HG03442 (cell line): ENCODE measurements at regions not wholly inside any gene's neighbourhood (a gene's known extent, or its start where the extent isn't known, plus 50 kb on each side); places are given as distances from the start of the nearest gene placed in this dataset.
"Not testable (repeated sequence)": the region's sequence is repeated elsewhere in the genome, so short reads cannot be mapped to it uniquely, and the experiment has no call there.

ENCODE experiments used
- ATAC-seq: cut with Tn5 transposase; IDR thresholded peaks from one replicate; pipeline ENCODE4 v1.9.1; 2021; ENCODE audit warnings: mild to moderate bottlenecking, moderate library complexity; ENCODE audit not compliant: unreplicated experiment

- ATAC-seq, result no peak
Observed at GRCh38 chr2:41222593-41222992, 770.7 kb upstream of the SLC8A1 start.

DNA sequence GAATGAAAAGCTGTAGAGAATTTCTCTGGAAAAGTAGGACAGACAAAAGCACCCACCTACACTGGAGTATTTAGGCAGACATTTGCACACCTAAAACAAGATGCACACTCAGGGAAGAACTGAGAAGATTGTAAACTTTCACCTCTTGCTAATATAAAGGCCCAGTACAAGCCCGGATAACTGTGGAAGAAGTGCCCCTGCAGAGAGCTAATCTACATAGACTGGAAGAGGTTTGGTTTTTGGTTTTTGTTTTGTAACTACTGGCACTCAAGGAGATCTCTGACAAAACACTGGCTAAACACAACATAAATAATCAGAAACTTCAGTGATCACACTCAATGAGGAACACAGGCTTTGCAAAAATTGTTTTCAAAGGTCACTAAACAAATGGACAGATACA is 782.2 kb upstream of the SLC8A1 start:
- ATAC-seq, result no peak

DNA sequence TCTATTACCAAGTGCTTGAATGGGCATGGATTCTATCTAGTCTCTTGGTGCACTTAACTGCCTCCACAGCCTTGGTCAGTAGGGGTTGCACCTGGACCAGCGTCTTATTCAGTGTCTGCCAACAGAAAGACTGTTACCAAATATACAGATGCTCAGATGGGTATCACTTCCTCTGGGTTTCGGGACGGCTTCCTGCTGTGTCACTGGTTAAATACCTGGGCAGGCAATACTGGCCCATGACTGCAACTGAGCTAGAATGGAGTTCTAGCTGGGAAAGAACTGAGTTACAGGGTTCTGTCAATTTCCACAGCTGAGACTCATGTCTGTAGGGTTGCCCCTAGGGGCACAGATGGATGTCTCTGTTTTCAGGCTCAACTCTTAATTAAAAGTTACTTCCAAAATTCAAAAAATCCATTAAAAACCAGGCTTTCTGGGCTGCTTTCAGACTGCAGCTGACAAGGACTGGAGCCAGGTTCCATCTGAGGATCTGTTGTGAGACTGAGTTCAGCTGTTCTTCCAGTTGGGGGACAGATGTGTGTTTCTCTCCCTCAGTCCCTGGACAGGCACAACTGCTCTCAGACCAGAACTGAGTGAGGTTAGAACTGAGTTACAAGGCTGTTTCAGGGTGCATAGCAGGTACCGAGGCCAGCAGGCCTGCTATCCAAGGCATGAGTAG is 789.6 kb upstream of the SLC8A1 start:
- ATAC-seq, result no peak

- ATAC-seq, result no peak
Observed at GRCh38 chr2:41242001-41242331, 790.1 kb upstream of the SLC8A1 start.

DNA sequence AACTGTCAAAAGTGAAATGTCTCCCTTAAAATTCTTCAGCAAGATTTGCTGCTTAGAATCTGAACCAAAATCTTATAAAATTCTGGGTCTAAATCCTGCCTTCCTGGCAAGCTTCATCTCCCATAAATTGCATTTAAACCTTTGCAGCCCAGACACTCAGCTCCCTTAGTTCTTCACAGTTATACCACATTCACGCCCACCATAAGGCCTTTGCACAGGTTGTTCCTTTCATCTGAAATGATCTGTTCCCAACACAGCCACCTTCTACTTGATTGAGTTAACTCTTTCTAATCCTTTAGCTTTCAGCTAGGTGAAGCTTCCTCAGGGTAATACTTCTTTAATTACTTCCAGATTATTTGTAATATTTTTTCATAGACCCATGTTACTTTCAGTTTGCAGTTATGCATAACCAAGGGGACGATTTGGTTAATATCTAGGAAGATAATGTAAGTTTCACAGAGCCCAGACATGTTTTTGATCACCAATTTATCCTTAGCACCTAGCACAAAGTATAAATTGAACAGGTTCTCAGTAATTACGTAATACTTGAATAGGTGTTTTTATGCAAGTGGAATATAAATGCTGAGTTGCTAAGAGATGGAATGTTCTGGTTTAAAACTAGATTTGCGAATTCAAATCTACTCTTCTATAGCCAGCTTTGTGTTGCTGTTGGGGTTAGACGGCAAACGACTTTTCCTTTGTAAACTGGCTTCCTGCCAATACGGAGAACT is 779.7 kb upstream of the PKDCC start:
- no peak for ATAC-seq

DNA sequence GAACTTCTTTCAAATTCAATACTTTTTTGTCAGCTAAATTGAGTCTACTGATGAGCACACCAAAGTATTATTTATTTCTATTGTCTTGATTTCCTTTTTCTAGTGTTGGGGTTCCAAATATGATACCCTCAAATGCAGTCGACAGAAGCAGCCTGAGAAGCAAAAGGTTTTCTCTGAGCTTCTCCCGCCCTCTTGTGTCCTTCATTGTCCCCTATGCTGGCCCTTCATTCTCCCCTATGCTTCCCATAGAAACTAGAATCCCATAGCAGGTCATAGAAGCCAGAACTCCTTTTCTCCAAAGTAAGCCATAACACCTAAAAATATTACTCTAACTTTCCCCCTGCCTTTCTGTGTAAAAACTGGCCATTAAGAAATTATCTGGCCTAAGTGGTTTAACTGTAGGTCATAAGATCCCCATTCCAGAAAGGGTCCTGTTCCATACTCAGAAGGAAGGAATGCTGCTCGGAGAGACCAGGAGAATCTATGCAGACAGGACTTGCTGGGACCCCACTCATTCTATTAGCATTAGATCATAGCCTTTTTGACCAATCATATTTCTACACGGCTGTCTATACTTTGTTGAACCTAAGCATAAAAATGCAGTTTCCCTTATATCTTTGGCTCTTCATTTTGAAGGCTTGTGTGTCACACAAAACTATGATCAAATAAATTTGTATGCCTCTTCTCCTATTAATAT is 764.6 kb upstream of the PKDCC start:
- ATAC-seq, result no peak

GRCh38 chr2:41293491-41293890 is 754.3 kb upstream of the PKDCC start:
- ATAC-seq, result no peak

DNA sequence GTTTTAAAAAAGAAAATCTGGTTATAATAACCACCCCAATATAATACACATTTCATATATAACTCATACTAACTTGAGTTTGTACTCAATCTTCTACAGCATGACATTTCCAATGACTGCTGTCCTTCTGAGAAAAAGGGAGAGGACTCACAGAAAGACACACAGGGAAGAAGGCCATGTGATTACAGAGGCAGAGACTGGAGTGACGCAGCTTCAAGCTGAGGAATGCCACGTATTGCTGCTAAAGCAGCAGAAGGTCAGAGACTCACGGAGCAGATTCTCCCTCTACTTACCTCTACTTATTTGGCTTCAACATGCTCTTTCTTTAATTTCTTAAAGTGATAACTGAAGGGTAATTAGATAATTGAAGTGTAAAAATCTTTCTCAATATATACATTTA is 753.5 kb upstream of the PKDCC start:
- ATAC-seq, result no peak

DNA sequence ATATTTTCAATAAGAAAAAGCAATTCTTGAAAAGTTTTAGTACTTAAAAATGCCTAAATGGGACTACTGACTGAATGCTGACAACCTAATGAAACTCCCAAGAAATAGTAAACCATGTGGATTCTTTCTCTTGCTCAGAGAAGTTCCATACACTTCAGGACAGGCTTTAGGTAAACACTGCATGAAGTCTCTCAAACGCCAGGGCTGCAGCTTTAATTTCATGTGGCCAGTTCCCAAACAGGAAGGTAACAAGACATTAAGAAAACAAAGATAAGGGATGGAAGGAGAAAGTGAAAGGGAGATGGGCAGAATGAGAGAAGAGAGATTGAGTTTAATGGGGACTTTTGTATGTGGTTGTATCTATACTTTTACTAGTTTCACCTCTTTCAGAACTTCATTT is 734.7 kb upstream of the PKDCC start:
- no peak for ATAC-seq

DNA sequence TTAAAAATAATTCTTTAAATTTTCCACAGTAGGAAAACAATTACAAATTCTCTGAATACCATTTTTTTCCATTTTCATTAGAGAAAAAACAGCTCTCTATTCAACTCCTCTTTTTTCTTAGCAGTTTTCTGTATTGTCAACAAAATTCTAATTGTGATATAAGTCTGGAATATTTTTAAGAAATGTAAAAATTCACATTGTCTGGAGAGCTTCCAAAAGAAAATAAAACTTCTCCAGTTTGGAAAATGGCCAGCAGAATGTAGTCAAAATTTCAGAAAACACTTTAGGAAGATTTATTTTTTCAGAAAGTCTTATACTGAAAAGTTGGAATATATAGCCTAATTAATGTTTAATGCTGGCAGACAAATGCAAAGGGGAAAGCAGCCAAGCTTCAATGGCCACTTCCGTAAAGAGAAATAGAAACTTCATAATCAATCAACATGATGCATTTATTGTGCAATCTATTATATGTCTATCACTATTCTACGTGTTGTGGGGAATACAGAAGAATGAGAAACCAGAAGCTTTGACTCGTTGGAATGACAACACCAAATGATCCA is 733.2 kb upstream of the PKDCC start:
- no peak for ATAC-seq

DNA sequence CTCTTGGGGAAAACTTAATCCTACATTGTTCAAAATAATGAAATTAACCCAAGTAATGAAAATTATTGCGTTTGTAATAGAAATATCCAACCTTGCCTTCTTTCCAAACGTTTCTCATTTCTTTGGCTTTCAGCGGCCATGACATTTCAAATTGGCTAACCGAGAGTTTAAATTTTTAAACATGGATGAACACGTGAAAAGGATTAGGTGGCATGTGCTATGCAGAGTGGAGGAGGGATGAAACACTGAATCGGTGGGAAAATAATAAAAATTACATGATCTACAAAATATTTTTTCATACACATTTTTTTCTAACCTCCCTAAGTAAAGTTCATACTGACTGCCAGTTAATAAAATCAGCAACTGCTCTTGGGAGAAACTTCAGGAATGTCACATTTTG is 728.4 kb upstream of the PKDCC start:
- ATAC-seq, result no peak

DNA sequence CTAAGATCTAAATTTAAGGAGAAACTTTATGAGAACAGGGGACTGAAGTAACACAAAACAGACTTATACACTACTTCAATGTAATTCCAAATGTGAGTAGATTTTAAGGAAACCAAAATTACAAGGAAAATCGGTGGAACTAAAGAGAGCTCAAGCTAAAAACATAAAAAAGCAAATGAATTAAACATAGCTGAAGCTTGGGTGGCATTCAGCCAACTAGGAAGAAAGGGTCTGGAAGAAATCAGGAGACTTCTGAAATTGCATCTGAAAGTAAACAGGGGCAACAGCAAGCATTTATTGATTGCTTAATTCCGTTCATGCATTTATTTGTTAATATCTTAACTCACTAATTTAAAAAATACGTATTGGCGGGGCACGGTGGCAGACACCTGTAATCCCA is 727.3 kb upstream of the PKDCC start:
- no peak for ATAC-seq

DNA sequence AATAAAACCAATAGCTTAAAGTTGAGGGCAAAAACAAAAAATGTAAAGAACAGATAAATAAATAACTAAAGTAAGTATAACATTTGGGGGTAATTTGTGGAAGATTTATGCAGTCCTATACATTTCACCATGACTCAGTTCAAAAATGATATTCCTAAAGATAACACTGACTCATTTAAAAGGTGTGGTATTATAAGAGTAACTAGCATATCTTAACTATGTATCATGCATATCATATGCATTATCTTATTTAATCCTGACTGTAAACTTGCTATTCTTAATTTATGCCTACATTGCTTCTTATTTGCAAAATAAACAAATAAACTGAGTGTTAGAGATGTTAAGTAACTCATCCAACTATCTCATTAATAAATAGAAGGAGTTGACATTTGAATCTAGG is 726.5 kb upstream of the PKDCC start:
- ATAC-seq, result no peak

DNA sequence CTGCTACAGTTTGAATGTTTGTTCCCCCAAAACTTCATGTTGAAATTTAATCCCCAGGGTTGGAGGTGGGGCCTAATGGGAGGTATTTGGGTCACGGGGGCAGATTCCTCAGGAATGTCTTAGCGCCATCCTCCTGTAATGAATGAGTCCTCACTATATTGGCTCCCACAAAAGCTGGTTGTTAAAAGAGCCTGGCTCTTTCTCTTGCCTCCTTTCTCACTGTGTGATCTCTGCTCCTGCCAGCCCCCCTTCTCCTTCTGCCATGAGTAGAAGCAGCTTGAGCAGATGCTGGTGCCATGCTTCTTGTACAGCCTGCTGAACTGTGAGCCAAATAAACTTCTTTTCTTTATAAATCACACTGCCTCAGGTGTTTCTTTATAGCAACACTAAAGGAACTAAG is 721.0 kb upstream of the PKDCC start:
- no peak for ATAC-seq

DNA sequence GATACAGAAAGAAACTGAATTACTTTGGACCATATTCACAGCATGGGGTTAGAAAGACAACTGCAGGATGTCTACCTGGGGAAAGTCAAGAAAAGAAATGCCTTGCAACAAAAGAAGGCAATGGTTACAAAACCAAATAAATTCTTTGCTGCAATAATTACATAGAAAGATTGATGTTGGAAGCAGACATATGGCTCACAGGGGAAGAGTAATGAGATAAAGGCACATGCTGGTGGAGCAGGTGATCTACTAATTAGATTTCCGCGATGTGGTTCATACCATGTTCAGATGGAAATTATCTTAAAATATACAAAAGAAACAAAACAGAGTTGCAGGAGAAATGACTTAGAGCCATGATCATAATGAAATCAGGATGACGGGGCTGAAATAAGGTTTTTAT is 718.8 kb upstream of the PKDCC start:
- no peak for ATAC-seq

DNA sequence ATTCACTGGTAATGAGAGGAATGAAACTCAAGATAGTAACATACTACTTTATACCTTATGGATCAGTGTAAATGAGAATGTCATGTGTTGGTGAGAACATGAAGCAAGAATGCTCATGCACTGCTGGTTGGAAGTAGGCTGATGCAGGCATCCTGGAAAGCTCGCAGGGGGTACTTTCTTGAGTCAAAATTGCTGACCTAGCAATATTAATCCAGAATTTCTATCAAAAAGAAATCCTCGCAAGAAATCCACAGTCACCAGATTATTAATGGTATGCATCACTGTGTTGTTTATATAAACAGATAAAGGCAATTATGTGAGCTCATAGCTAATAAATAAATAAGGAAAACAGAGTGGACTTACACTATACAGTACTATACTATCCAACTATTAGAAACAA is 713.7 kb upstream of the PKDCC start:
- ATAC-seq, result no peak

DNA sequence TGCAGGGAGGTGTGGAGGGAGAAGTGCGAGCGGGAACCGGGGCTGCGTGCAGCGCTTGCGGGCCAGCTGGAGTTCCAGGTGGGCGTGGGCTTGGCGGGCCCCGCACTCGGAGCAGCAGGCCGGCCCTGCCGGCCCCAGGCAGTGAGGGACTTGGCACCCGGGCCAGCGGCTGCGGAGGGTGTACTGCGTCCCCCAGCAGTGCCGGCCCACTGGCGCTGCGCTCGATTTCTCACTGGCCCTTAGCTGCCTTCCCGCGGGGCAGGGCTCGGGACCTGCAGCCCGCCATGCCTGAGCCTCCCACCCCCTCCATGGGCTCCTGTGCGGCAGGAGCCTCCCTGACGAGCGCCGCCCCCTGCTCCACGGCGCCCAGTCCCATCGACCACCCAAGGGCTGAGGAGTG is 712.2 kb upstream of the PKDCC start:
- not testable (repeated sequence) for ATAC-seq

DNA sequence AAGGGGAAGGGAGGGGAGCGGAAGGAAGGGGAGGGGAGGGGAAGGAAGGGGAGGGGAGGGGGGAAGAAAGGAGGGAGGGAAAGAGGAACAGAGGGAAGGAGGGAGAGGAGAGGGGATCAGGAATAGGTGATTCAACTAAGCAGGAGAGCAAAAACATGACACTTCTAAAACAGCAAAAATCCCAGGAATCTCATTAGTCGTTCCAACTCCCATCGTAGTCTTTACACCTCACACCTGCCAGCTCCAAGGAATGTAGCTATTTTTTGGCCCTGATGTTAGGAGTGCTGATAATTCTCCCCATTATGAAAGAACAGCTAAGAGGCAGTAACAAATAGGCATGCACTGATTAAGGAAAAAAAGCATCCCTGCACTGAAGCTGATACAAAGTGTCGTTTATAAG is 709.9 kb upstream of the PKDCC start:
- ATAC-seq, result no peak

DNA sequence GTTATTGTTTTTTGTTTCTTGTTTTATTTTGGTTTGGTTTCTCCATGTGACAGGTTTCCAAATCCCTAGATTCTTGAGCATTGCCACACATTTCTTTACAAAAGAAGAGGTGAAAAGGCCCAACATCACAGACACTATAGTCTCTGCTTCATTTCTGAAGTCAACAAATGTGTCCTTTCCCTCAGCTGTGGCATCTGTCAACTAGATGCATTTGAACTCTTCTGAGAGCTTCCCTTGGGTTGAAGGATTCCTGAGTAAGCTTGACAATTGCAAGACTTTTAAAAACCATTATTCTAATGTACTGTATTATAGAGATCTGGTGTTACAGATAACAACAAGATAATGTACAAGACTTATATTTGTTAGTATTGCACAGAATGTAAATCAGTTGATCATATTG is 703.3 kb upstream of the PKDCC start:
- ATAC-seq, result no peak

DNA sequence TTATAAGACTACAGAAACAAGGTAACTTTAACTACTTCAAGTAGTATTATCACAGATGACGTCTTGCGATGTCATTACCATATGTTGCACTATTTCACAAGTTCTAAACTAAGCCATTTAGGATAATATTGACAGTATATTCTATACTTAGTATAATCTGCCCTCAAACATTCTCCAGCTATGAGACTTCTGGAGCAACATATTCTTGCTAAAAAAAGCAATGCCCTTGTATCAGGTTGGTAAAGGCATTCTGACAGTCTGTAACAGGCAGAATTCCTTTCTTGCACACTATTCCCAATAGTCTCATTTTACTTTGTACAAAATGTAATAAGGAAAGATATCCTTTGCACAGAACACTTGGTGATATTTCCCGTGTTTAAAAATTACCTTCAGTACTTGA is 694.8 kb upstream of the PKDCC start:
- ATAC-seq, result no peak

DNA sequence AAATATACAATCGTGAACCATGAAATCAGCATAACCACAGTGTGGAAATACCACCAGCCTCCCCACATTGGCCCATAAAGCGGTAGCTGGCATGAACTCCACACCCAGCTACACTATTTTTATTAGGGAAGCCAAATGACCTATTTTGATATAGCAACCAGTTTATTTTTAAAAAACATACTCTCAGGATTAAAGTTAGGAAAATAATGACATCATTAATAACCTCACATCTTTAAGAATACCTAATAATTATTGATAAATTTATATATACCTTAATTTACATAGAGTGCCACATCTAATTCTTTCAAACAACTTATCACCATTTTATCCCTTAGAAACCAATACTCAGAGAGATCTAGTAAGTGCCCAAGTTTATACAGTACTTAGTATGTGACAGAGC is 692.0 kb upstream of the PKDCC start:
- no peak for ATAC-seq

- ATAC-seq, result no peak
Observed at GRCh38 chr2:41364842-41365241, 683.0 kb upstream of the PKDCC start.
